Spleen (tissue), 11 donors: ENCODE measurements at regions not wholly inside any gene's neighbourhood (a gene's known extent, or its start where the extent isn't known, plus 50 kb on each side); places are given as distances from the start of the nearest gene placed in this dataset.

Experiments used
- DNase-seq: peaks from one replicate; pipeline ENCODE4 v3.0.0-alpha.2; 2020
- H3K27ac ChIP-seq, 8 donors: fragments of 200-600 bp; sonication (generic) in 7 of 8; 1 replicate in 4 of 8; 2 replicates in 4 of 8; pipeline versions ENCODE4 v1.5.0 to v1.8.0; 2016 to 2021; ENCODE audit warnings: inconsistent platforms in 4 of 8, mild to moderate bottlenecking in 4 of 8, moderate library complexity in 1 of 8
- H3K27me3 ChIP-seq, 7 donors: fragments of 200-600 bp; sonication (generic) in 6 of 7; replicated peaks in 1 of 7; 1 replicate in 4 of 7; 2 replicates in 3 of 7; pipeline versions ENCODE4 v1.5.0 to v1.8.0; 2016 to 2021; ENCODE audit warnings: inconsistent platforms in 3 of 7, mild to moderate bottlenecking in 1 of 7
- H3K36me3 ChIP-seq, 6 donors: fragments of 200-600 bp; sonication (generic) in 5 of 6; 1 replicate in 4 of 6; 2 replicates in 2 of 6; pipeline versions ENCODE4 v1.5.0 to v1.8.0; 2016 to 2021; ENCODE audit warnings: inconsistent platforms in 2 of 6
- H3K4me1 ChIP-seq, 6 donors: fragments of 200-600 bp; sonication (generic) in 5 of 6; 1 replicate in 3 of 6; 2 replicates in 3 of 6; pipeline versions ENCODE4 v1.5.0 to v1.8.0; 2016 to 2021; ENCODE audit warnings: inconsistent platforms in 3 of 6
- H3K4me3 ChIP-seq, 8 donors: fragments of 200-600 bp; sonication (generic) in 7 of 8; 1 replicate in 4 of 8; 2 replicates in 4 of 8; pipeline versions ENCODE4 v1.5.0 to v1.8.0; 2016 to 2021; ENCODE audit warnings: inconsistent platforms in 4 of 8, mild to moderate bottlenecking in 4 of 8, moderate library complexity in 2 of 8
- H3K9me3 ChIP-seq, 8 donors: fragments of 200-600 bp; sonication (generic) in 7 of 8; 1 replicate in 4 of 8; 2 replicates in 4 of 8; pipeline versions ENCODE4 v1.5.0 to v1.8.0; 2016 to 2021; ENCODE audit warnings: inconsistent platforms in 4 of 8
- POLR2A ChIP-seq, 3 donors: fragments of 450-650 bp; IDR thresholded peaks; one replicate each; pipeline ENCODE4 v1.5.1; 2017; ENCODE audit warnings: antibody characterized with exemption in 3 of 3, mild to moderate bottlenecking in 1 of 3
- POLR2AphosphoS5 ChIP-seq, 3 donors: sonication (generic); formaldehyde crosslinking; IDR thresholded peaks; one replicate each; pipeline ENCODE4 v1.5.1; 2017; ENCODE audit warnings: antibody characterized with exemption in 3 of 3
- WGBS, 5 donors: extraction: QIAGEN DNeasy Blood & Tissue Kit in 3 of 5; methylation state at CpG; one replicate each; pipeline versions ENCODE4 v1.1.5 to v1.1.7; 2013 to 2018; 5-methylcytosine and 5-hydroxymethylcytosine counted together
- intact Hi-C: fragments of 100-400 bp; cut with DNase I; formaldehyde crosslinking; loops from one replicate; pipeline ENCODE4 v1.15.0; 2023; ENCODE audit warnings: low total_unique reads
- TF ChIP-seq, protein P1 (sequence below), 11 experiments: fragments of 200-600 bp in 7 of 11; fragments of 450-650 bp in 4 of 11; sonication (generic) in 4 of 11; IDR thresholded peaks in 8 of 11; conservative IDR thresholded peaks in 3 of 11; 1 replicate in 7 of 11; 2 replicates in 4 of 11; pipeline versions ENCODE4 v1.4.0 to v1.8.0; 2016 to 2021; ENCODE audit warnings: antibody characterized with exemption in 11 of 11, inconsistent platforms in 4 of 11, mild to moderate bottlenecking in 1 of 11
- donor health status: healthy with polysubstance abuse.
- donor health status: DM: no; HTN: no; CAD: no; lungs with moderate emphysema.
- donor health status: DM: no; HTN: no; CAD: no.
- donor health status: Bipolar disorder and iron deficiency.
- donor health status: healthy.
- donor health status: DM: no; HTN: no; CAD: no.
- donor health status: DM: yes; HTN: yes; CAD: no.

DNA sequence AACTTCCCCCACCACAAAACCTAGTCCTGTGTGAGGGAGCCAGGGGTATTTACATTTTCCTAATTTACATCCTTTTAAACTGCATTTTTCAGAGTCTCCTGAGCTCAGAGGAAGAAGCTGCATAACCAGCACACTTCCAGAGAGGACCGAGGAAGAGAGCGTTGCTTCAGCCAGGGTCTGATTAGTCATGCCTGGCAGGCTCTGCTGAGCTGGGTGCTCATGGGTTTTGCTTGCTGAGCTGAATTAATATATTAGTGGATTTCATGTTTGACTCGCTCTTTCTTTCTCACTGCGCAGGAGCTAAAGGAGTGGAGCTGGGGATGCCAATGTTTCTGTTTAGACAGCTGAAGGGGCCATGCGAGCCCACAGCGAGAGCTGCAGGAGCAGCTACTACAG, 539.3 kb upstream of the B3GAT1 start:
- Histone ChIP-seq H3K27ac (no peak overlapping the region), H3K36me3 (no peaks in the 10 kb centered on the region), H3K9me3 (no peaks in the 10 kb centered on the region), H3K4me3 (no peak overlapping the region), H3K27me3 (peaks cover 0 to 23% (median 0%) of the 10 kb centered on the region in 7 donors), H3K4me1 (peaks cover 0 to 13% (median 0%) of the 10 kb centered on the region in 6 donors)
- WGBS, 5 donors = 67 to 86% (median 73%) methylated on average over 6 of the region's 6 CpGs
- intact Hi-C loops = no loop called here
- DNase-seq = no peak
- no peak for TF ChIP-seq POLR2A (IDR thresholded peaks at IDR 0.05)
- TF ChIP-seq POLR2AphosphoS5 (IDR thresholded peaks at IDR 0.05) = no peak
- TF ChIP-seq, protein P1, sequence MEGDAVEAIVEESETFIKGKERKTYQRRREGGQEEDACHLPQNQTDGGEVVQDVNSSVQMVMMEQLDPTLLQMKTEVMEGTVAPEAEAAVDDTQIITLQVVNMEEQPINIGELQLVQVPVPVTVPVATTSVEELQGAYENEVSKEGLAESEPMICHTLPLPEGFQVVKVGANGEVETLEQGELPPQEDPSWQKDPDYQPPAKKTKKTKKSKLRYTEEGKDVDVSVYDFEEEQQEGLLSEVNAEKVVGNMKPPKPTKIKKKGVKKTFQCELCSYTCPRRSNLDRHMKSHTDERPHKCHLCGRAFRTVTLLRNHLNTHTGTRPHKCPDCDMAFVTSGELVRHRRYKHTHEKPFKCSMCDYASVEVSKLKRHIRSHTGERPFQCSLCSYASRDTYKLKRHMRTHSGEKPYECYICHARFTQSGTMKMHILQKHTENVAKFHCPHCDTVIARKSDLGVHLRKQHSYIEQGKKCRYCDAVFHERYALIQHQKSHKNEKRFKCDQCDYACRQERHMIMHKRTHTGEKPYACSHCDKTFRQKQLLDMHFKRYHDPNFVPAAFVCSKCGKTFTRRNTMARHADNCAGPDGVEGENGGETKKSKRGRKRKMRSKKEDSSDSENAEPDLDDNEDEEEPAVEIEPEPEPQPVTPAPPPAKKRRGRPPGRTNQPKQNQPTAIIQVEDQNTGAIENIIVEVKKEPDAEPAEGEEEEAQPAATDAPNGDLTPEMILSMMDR (IDR thresholded peaks at IDR 0.05 in 8 of 11, conservative IDR thresholded peaks at IDR 0.05 in 3 of 11) = no peak

DNA sequence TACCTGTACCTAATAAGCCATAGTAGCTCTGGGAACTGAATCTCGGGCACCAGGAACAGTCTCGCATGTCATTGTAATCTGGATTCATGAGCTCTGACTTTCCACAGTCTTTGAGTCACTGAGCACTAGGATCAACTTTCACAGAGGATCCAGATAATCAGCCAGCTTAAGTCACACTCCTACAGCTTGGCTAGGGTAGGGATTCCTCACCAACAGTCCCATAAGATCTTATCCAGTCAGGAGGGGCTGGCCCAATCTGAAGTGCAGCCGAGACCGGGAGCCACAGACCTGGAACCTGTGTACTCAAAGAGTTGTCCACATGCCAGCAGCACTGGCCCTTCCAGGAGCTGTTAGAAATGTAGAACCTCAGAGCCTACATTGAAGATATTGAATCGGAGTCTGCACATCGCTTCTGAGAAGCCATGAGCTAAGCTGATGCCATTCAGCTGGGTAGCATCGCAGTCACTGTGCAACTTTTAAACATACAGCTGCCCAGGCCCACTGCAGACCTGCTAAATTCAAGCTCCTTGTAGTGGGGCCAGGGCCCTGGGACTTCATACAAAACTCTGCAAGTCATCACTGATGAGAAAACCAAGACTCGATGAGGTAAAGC, 538.8 kb upstream of the B3GAT1 start:
- no peak for DNase-seq
- H3K4me3 ChIP-seq = no peak overlapping the region
- H3K36me3 ChIP-seq = no peaks in the 10 kb centered on the region
- no peaks in the 10 kb centered on the region for H3K9me3 ChIP-seq
- 80 to 87% (median 82%) methylated on average over 8 of the region's 8 CpGs for whole genome bisulfite sequencing, 5 donors
- TF ChIP-seq POLR2A (IDR thresholded peaks at IDR 0.05) (no peak), POLR2AphosphoS5 (IDR thresholded peaks at IDR 0.05) (no peak)
- TF ChIP-seq, protein P1 (IDR thresholded peaks at IDR 0.05 in 8 of 11, conservative IDR thresholded peaks at IDR 0.05 in 3 of 11) = no peak
- H3K27me3 ChIP-seq = peaks cover 0 to 23% (median 0%) of the 10 kb centered on the region in 7 donors
- intact Hi-C loops = no loop called here
- H3K27ac ChIP-seq = no peak overlapping the region
- H3K4me1 ChIP-seq = peaks cover 0 to 13% (median 0%) of the 10 kb centered on the region in 6 donors

DNA sequence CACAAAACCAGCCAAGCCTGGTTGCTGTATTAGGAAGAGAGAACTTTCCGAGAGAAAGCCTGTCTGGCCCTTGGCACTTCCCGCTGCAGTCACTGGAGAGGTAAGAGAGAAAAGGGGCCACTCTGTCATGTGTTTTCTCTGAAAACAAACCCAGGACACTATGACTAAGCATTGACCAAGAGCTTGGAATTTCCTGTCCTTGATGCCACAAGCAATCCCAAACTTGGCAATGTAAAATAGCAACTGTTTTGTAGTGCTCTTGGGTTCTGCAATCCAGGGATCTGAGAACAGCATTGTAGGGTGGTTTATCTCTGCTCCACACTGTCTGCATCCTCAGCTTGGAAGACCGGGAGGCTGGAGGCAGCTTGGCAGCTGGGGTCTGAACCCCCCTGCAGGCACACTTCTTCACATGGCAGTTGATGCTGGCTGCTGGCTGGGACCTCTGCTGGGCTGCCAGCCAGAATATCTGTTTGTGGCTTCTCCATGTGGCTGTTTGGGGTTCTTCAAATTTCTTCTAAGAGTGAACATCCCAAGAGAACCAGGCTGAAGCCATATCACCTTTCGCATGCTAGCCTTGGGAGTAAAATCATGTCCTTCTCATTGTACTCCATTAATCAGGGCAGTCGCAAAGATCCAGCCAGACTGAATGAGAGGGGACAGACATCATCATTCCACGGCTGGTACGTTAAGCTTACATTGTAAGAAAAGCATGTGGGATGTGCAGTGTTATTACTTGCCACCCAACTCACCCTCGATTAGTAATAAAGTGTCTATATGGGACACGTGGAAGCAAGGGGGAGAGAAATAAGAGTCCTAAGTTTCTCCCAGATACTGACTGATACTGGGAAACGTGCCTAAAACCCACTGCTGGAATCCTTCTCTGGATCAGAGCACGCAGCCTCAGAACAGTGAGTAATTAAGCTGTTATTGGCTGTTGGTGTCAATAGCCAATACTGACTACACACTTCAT, 537.4 kb upstream of the B3GAT1 start:
- peaks cover 0 to 15% (median 0%) of the 10 kb centered on the region in 7 donors for H3K27me3 ChIP-seq
- H3K4me3 ChIP-seq = no peak overlapping the region
- TF ChIP-seq, protein P1 (IDR thresholded peaks at IDR 0.05 in 8 of 11, conservative IDR thresholded peaks at IDR 0.05 in 3 of 11) = no peak
- peak in 1 of 3 donors; percentile 35 for TF ChIP-seq POLR2AphosphoS5 (IDR thresholded peaks at IDR 0.05)
- no peak for TF ChIP-seq POLR2A (IDR thresholded peaks at IDR 0.05)
- H3K27ac ChIP-seq = peak overlapping the region in 4 of 8 donors; percentile 4 to 41 (median 21)
- no peaks in the 10 kb centered on the region for H3K36me3 ChIP-seq
- H3K4me1 ChIP-seq = peaks cover 0 to 13% (median 0%) of the 10 kb centered on the region in 6 donors
- H3K9me3 ChIP-seq = no peaks in the 10 kb centered on the region
- no peak for DNase-seq
- WGBS, 5 donors = 65 to 75% (median 69%) methylated on average over 11 of the region's 11 CpGs
- intact Hi-C loops = no loop called here

DNA sequence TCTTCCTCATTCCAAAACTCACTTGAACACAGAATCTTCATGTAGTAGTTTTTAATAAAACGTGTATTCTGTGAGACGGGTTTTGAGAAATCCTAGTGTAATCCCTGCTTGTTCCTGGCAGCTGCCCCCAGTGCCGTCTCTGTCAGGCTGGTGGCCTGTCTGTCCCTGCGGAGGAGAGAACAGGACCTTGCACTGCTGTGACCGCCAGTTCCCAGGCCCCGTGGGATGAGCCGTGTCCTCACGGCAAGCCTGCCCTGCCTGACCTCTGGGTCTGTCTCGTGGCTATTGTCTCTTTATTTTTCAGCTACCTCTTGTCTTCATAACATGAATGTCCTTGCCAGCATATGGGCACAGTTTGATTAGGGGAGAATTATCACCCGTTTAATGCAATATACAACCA, 535.5 kb upstream of the B3GAT1 start:
- intact Hi-C loops = no loop called here
- Histone ChIP-seq H3K27me3 (peaks cover 0 to 14% (median 0%) of the 10 kb centered on the region in 7 donors), H3K4me1 (peaks cover 0 to 13% (median 0%) of the 10 kb centered on the region in 6 donors), H3K27ac (no peak overlapping the region), H3K4me3 (no peak overlapping the region), H3K36me3 (no peaks in the 10 kb centered on the region), H3K9me3 (no peaks in the 10 kb centered on the region)
- TF ChIP-seq POLR2A (IDR thresholded peaks at IDR 0.05) (no peak), POLR2AphosphoS5 (IDR thresholded peaks at IDR 0.05) (no peak)
- TF ChIP-seq, protein P1 (IDR thresholded peaks at IDR 0.05 in 8 of 11, conservative IDR thresholded peaks at IDR 0.05 in 3 of 11) = no peak
- no peak for DNase-seq
- 88 to 91% (median 89%) methylated on average over 10 of the region's 10 CpGs for WGBS, 5 donors
